HG03103 (cell line): ENCODE measurements at regions not wholly inside any gene's neighbourhood (a gene's known extent, or its start where the extent isn't known, plus 50 kb on each side); places are given as distances from the start of the nearest gene placed in this dataset.
A peak's percentile ranks its signal among the peaks of the same experiment; 100 is the strongest.
"Not testable (repeated sequence)": the region's sequence is repeated elsewhere in the genome, so short reads cannot be mapped to it uniquely, and the experiment has no call there.

ENCODE experiments used
- ATAC-seq: cut with Tn5 transposase; IDR thresholded peaks from one replicate; pipeline ENCODE4 v1.9.1; 2021; ENCODE audit warnings: low read depth; ENCODE audit not compliant: unreplicated experiment

- no peak for ATAC-seq
Observed at GRCh38 chr9:6105738-6106137, 90.3 kb upstream of the RANBP6 start.

DNA sequence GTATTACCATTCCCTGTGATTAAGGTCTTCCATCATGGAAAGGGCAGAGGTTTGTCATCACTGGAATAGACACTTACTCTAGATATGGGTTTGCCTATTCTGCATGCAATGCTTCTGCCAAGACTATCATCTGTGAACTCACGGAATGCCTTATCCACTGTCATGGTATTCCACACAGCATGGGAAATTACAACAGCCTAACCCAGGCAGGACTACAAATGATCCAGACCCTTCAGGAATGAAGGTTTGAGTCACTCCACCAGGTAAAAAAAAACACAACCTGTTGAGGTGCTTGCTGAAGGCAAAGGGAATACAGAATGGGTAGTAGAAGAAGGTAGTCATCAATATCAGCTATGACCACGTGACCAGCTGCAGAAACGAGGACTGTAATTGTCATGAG is 89.0 kb upstream of the RANBP6 start:
- not testable (repeated sequence) for ATAC-seq

GRCh38 chr9:6103911-6104310 is 88.5 kb upstream of the RANBP6 start:
- ATAC-seq, result not testable (repeated sequence)

DNA sequence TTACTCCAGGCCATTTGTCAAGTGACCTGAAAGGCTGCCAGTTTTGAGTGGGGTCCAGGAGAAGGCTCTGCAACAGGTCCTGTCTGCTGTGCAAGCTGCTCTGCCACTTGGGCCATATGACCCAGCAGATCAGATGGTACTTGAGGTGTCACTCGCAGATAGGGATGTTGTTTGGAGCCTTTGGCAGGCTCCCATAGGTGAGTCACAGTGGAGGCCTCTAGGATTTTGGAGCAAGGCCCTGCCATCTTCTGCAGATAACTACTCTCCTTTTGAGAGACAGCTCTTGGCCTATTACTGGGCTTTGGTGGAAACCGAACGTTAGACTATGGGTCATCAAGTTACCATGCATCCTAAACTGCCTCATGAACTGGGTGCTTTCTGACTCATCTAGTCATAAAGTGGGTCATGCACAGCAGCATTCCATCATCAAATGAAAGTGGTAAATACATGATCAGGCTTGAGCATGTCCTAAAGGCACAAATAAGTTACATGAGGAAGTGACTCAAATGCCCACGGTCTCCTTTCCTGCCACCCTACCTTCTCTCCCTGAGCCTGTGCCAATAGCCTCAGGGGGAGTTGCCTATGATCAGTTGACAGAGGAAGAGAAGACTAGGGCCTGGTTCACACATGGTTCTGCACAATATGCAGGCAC is 87.0 kb upstream of the RANBP6 start:
- not testable (repeated sequence) for ATAC-seq

DNA sequence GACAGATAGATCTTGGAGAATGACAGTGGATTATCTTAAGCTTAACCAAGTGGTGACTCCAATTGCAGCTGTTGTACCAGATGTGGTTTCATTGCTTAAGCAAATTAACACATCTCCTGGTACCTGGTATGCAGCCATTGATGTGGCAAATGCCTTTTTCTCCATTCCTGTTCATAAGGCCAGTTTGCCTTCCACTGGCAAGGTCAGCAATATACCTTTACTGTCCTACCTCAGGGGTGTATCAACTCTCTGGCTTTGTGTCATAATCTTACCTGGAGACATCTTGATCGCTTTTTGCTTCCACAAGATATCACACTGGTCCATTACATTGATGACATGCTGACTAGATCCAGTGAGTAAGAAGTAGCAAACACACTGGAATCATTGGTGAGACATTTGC is 86.3 kb upstream of the RANBP6 start:
- not testable (repeated sequence) for ATAC-seq

DNA sequence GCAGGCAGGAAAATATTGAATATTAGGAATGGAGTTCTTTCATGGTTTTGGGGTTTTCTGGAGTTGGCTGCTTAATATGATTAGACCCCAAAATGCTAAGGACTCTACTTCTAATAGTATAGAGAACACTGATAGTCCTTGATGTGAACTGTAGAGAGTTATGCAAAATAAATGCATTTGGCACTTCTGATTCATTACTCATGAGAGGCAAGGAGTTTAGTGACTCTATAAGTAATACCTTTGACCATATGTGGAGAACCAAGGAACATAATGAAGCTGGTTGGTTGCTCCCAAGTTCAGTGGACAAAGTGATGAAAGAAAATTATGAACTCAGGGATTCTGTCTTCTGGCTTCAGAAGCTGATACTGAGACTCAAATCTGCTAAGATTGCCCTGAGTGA is 83.9 kb upstream of the RANBP6 start:
- not testable (repeated sequence) for ATAC-seq

- ATAC-seq, result no peak
Observed at GRCh38 chr9:6098431-6098830, 83.0 kb upstream of the RANBP6 start.

GRCh38 chr9:6096821-6097220 is 81.4 kb upstream of the RANBP6 start:
- no peak for ATAC-seq

GRCh38 chr9:6090277-6091210 is 75.1 kb upstream of the RANBP6 start:
- no peak for ATAC-seq

DNA sequence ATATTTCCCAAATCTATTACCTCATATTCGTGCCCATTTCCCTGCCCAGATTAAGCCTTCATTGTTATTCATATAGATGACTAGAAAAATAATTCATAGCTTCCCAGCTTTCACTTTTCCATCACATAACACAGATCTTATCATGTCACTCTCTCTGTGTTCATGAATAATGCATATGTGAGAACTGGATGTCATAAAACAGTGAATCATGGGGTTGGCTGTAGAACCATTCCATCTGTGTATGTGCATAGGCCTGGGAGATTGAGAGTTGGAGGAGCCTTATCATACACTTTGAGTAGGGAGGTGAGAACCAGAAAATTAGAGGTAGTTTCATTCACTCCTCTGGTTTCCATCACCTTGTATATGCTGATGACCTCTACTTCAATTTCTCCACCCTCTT is 73.9 kb upstream of the RANBP6 start:
- ATAC-seq, result no peak

- ATAC-seq, result no peak
Observed at GRCh38 chr9:6086006-6086655, 70.7 kb upstream of the RANBP6 start.

- peak; percentile 80 for ATAC-seq
Observed at GRCh38 chr9:6080154-6080716, 64.8 kb upstream of the RANBP6 start.

DNA sequence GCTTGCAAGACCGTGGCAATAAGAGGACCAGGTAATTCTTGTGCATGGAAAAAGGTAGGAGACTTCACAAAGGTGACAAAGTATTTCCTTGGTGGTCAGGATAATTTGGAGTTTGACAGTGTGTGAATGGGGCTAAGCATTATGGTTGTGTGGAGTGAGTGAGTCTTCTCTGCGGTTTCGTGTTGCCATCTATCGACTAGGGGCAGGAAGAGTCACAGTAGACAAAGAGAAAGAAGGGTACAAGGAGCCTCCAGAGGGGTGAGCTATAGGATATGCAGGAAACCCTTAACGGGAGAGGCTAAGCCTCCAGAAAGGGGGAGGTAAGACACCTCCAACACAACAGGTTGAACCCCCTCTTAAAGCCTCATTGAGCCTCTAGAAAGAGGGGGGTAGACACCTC is 64.0 kb upstream of the RANBP6 start:
- ATAC-seq, result no peak

- no peak for ATAC-seq
Observed at GRCh38 chr9:6078382-6079105, 63.1 kb upstream of the RANBP6 start.

GRCh38 chr9:6076851-6077250 is 61.4 kb upstream of the RANBP6 start:
- no peak for ATAC-seq

GRCh38 chr9:6073731-6074130 is 58.3 kb upstream of the RANBP6 start:
- ATAC-seq, result no peak

DNA sequence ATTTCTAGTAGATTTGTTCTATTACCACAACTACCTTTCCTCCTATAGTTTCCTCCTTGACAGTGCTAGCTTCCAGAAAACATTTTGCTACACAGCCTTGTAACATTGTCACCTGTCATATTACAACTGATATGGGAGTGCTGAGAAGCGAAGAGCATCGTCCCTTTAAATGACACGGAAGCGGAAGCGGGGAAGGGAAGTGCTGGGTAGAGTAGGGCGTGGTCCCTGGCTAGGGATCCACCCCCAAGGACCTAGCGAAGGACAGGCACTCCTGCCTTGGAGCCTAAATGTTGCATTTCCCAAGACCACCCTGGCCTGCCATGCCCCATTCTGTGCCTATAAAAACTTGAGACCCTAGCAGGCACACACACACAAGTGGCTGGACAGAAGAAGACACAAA is 57.4 kb upstream of the RANBP6 start:
- no peak for ATAC-seq

GRCh38 chr9:6072453-6072852 is 57.0 kb upstream of the RANBP6 start:
- no peak for ATAC-seq

- peak; percentile 95 for ATAC-seq
Observed at GRCh38 chr9:6068983-6069382, 53.6 kb upstream of the RANBP6 start.

GRCh38 chr9:6067426-6067825 is 52.0 kb upstream of the RANBP6 start:
- ATAC-seq, result no peak
